WI38 (cell line): ENCODE measurements at regions not wholly inside any gene's neighbourhood (a gene's known extent, or its start where the extent isn't known, plus 50 kb on each side); places are given as distances from the start of the nearest gene placed in this dataset.

Source experiments
- H3K4me3 ChIP-seq: 2 replicates; pipeline ENCODE4 v1.5.1; 2011; ENCODE audit warnings: low read depth, mild to moderate bottlenecking, control low read depth, low read length
- CTCF ChIP-seq: IDR thresholded peaks from 2 replicates; pipeline ENCODE4 v1.5.1; 2012; ENCODE audit warnings: low read depth, mild to moderate bottlenecking, control low read depth, low read length

GRCh38 chr1:10935246-10935645, 77.2 kb upstream of the TARDBP start:
- H3K4me3 ChIP-seq = no peak overlapping the region
- TF ChIP-seq CTCF = no peak

- TF ChIP-seq CTCF = no peak
- no peak overlapping the region for H3K4me3 ChIP-seq
Measured at GRCh38 chr1:10935724-10936123, 76.7 kb upstream of the TARDBP start.

GRCh38 chr1:10936998-10937901, 75.2 kb upstream of the TARDBP start:
- TF ChIP-seq CTCF = no peak
- H3K4me3 ChIP-seq = no peak overlapping the region

GRCh38 chr1:10938741-10939417, 73.6 kb upstream of the TARDBP start:
- no peak overlapping the region for H3K4me3 ChIP-seq
- no peak for TF ChIP-seq CTCF

- H3K4me3 ChIP-seq = no peak overlapping the region
- no peak for TF ChIP-seq CTCF
Measured at GRCh38 chr1:10939654-10940450, 72.6 kb upstream of the TARDBP start.

- no peak overlapping the region for H3K4me3 ChIP-seq
- TF ChIP-seq CTCF = no peak
Measured at GRCh38 chr1:10940451-10940804, 72.0 kb upstream of the TARDBP start.
